AG04450 (cell line): ENCODE measurements at regions not wholly inside any gene's neighbourhood (a gene's known extent, or its start where the extent isn't known, plus 50 kb on each side); places are given as distances from the start of the nearest gene placed in this dataset.

Experiments
- CTCF ChIA-PET: fragments of 300-600, 350-600 bp; formaldehyde crosslinking; extraction: SDS; loops from one replicate; lab custom pipeline; 2022; ENCODE audit warnings: antibody characterized with exemption, inconsistent platforms; lab: Charles Lee
- POLR2A ChIA-PET: fragments of 350-600 bp; formaldehyde crosslinking; extraction: SDS; loops from one replicate; lab custom pipeline; 2021; ENCODE audit warnings: antibody characterized with exemption, inconsistent platforms; lab: Yijun Ruan, JAX
- DNase-seq: peaks from one replicate; pipeline ENCODE4 v3.0.0-alpha.2; 2011; ENCODE audit warnings: low read depth, low spot score
- H3K27ac ChIP-seq: one replicate; pipeline ENCODE4 v1.5.1; 2012; ENCODE audit warnings: low read depth, low read length, control low read depth
- H3K27me3 ChIP-seq: one replicate; pipeline ENCODE4 v1.6.0; 2012; ENCODE audit warnings: low read length; ENCODE audit not compliant: control insufficient read depth, insufficient read depth
- H3K4me3 ChIP-seq: 2 replicates; pipeline ENCODE4 v1.5.1; 2011; ENCODE audit warnings: mild to moderate bottlenecking, low read depth, low read length, control low read depth
- H3K9me3 ChIP-seq: 2 replicates; pipeline ENCODE4 v1.5.1; 2012; ENCODE audit warnings: low read length; ENCODE audit not compliant: control insufficient read depth, insufficient read depth
- TF ChIP-seq, protein P1 (sequence below): IDR thresholded peaks from 2 replicates; pipeline ENCODE4 v1.5.1; 2011; ENCODE audit warnings: low read depth, low read length, control low read depth, inconsistent platforms

DNA sequence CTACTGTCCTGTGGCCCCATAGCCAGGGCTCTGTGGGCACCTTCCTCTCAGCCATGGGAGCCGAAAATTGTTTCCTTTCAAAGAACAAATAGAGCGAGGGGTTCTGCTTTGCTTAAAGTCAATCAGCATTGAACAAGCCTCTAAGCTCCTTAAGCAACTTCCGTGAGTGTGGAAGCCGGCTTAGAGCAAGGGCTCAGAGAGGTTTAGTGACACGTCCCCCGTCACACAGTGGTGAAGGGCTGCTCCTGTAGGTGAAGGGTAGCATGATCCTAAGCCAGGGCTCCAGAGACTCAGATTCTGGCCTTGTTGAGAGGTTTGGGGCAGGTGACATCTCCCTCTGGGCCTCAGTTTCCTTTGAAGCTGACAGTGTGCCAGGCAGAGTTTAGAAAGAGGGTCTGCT is 94.0 kb upstream of the WNT4 start:
- TF ChIP-seq, protein P1, sequence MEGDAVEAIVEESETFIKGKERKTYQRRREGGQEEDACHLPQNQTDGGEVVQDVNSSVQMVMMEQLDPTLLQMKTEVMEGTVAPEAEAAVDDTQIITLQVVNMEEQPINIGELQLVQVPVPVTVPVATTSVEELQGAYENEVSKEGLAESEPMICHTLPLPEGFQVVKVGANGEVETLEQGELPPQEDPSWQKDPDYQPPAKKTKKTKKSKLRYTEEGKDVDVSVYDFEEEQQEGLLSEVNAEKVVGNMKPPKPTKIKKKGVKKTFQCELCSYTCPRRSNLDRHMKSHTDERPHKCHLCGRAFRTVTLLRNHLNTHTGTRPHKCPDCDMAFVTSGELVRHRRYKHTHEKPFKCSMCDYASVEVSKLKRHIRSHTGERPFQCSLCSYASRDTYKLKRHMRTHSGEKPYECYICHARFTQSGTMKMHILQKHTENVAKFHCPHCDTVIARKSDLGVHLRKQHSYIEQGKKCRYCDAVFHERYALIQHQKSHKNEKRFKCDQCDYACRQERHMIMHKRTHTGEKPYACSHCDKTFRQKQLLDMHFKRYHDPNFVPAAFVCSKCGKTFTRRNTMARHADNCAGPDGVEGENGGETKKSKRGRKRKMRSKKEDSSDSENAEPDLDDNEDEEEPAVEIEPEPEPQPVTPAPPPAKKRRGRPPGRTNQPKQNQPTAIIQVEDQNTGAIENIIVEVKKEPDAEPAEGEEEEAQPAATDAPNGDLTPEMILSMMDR = no peak
- no peak overlapping the region for H3K4me3 ChIP-seq
- DNase-seq = no peak
- peaks cover 56% of the 10 kb centered on the region for H3K27me3 ChIP-seq
- peaks cover 3% of the 10 kb centered on the region; the same call in 1 of the 2 replicates for H3K9me3 ChIP-seq
- H3K27ac ChIP-seq = no peak overlapping the region
- CTCF ChIA-PET = no interaction called here
- POLR2A ChIA-PET = no interaction called here

DNA sequence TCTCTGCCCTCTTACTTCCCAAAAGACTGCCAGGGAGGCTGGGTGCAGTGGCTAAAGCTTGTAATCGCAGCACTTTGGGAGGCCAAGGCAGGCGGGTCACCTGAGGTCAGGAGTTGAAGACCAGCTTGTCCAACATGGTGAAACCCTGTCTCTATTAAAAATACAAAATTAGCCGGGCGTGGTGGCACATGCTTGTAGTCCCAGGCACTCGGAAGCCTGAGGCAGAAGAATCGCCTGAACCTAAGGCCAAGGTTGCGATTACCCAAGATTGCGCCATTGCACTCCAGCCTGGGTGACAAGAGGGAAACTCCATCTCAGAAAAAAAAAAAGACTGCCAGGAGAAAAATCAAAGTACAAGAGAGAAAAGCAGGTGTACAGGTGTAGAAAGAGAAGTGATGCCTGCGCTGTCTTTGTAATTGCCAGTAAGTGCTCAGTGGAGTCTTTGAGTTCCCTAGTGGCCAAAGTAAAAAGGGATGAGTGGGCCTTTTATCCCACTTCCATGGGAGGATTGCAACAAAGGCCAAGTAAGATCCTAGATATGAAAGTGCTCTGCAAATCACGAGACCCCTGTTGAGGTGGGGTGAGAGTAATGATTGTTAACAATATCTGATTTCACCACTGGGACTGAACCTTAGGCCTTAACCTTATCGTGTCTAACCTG is 94.7 kb upstream of the WNT4 start:
- Histone ChIP-seq H3K9me3 (peaks cover 3% of the 10 kb centered on the region; the same call in 1 of the 2 replicates), H3K27me3 (peaks cover 51% of the 10 kb centered on the region), H3K4me3 (no peak overlapping the region), H3K27ac (no peak overlapping the region)
- CTCF ChIA-PET = no interaction called here
- no peak for DNase-seq
- POLR2A ChIA-PET = no interaction called here
- TF ChIP-seq, protein P1 = no peak

DNA sequence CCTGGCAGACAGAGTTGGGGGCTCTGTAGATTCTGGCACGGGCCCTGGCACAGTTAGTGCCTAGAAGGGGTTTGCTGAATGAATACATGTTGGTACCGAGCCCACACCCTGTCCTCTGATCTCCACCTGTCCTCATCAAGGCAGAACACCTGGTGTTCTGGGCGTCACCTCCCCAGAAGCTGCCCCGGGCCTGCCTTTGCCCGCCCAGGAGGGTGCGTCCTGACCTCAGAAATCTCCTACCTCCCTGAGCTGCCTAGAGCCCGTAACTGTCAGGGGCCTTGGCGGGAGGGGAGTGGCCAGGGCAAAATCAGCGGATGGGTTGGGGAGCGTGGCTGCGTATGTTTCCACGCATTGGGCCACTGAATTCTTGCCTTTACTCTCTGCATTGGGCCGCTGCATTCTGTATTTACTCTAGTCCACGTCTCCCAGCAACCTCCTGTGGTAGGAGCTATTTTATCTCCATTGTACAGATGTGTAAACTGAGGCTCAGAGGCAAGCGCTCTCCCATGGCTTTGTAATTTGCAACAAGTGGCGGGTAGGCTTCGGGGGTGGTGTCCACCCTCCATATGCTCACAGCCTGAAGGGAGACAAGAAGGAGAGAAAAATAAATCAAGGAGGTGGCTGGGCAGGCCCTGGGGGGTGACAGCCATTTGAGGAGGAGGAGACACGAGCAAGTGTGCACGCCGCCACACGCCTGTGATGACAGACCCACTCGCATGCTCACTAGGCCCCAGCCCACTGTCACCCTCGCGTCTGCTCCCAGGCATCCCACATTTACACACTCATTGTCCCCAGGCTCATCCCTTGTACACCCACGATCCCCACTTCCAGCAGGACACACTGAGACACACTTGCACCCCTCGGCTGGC is 95.7 kb upstream of the WNT4 start:
- no peak overlapping the region for H3K27ac ChIP-seq
- peaks cover 3% of the 10 kb centered on the region; the same call in 1 of the 2 replicates for H3K9me3 ChIP-seq
- CTCF ChIA-PET = no interaction called here
- TF ChIP-seq, protein P1 = no peak
- peaks cover 48% of the 10 kb centered on the region for H3K27me3 ChIP-seq
- POLR2A ChIA-PET = no interaction called here
- no peak for DNase-seq
- no peak overlapping the region for H3K4me3 ChIP-seq

DNA sequence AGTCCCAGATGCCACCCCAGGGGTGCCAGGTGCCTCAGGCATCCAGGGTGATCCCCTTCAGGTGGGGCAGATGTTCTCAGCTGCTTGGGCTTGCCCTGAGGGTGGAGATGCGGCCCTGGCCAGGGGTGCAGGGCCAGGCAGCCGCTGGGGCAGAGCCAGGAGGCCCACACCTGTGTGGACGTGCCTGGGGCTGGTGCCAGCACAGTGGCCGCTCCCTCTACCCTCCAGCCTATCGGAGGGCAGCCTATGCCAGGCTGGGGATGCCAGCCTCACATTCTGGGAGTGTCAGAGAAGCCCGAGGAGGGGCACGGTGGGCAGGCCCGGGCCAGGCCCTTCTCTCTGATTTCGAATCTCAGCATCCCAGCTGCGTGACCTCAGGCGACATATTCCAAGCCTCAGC is 96.5 kb upstream of the WNT4 start:
- ChIA-PET CTCF (no interaction called here), POLR2A (no interaction called here)
- TF ChIP-seq, protein P1 = no peak
- H3K27ac ChIP-seq = no peak overlapping the region
- no peaks in the 10 kb centered on the region; the same call in 1 of the 2 replicates for H3K9me3 ChIP-seq
- no peak for DNase-seq
- H3K4me3 ChIP-seq = no peak overlapping the region
- peaks cover 44% of the 10 kb centered on the region for H3K27me3 ChIP-seq

DNA sequence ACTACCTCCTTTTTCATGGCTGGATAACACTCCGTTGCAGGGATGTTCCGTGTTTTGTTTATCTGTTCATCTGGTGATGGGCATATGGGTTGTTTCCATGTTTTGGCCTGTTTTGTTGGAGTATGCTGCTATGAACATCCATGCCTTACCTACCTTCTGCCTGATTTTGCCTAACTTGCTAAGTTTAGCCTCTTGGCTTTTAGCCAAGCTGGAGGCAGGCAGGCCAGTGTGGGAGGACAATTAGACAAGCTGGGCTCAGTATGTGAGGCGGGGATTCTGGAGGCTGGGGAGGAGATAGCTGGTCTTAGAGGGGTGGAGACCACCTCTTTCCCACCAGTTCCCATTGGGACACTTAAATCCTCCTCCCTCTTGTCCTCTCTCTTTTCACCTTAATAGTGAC is 98.4 kb upstream of the WNT4 start:
- POLR2A ChIA-PET = no interaction called here
- Histone ChIP-seq H3K9me3 (no peaks in the 10 kb centered on the region; the same call in 1 of the 2 replicates), H3K27ac (no peak overlapping the region), H3K4me3 (no peak overlapping the region), H3K27me3 (peaks cover 44% of the 10 kb centered on the region)
- TF ChIP-seq, protein P1 = no peak
- CTCF ChIA-PET = no interaction called here
- no peak for DNase-seq
